Loucy (cell line): ENCODE measurements at regions not wholly inside any gene's neighbourhood (a gene's known extent, or its start where the extent isn't known, plus 50 kb on each side); places are given as distances from the start of the nearest gene placed in this dataset.

Source experiments
- H2AFZ ChIP-seq: fragments of 200-600 bp; sonication (generic); 2 replicates; pipeline ENCODE4 v1.6.0; 2016; ENCODE audit warnings: antibody characterized with exemption, mild to moderate bottlenecking, low read length, moderate library complexity
- H3F3A ChIP-seq: fragments of 200-600 bp; 2 replicates; pipeline ENCODE4 v1.6.0; 2016; ENCODE audit warnings: antibody characterized with exemption, low read depth, mild to moderate bottlenecking
- H3K27me3 ChIP-seq: fragments of 200-600 bp; sonication (generic); 2 replicates; pipeline ENCODE4 v1.6.1; 2014; ENCODE audit warnings: low read length, mild to moderate bottlenecking; ENCODE audit not compliant: insufficient read depth, poor library complexity, severe bottlenecking
- H3K36me3 ChIP-seq: fragments of 200-600 bp; sonication (generic); 2 replicates; pipeline ENCODE4 v1.6.1; 2016; ENCODE audit warnings: low read length; ENCODE audit not compliant: insufficient read depth
- H3K4me1 ChIP-seq: fragments of 200-600 bp; sonication (generic); 2 replicates; pipeline ENCODE4 v1.5.1; 2014; ENCODE audit warnings: low read length, mild to moderate bottlenecking; ENCODE audit not compliant: insufficient read depth, poor library complexity, severe bottlenecking
- H3K4me2 ChIP-seq: fragments of 200-600 bp; sonication (generic); 2 replicates; pipeline ENCODE4 v1.6.0; 2014; ENCODE audit warnings: antibody characterized with exemption, low read length, low read depth, mild to moderate bottlenecking; ENCODE audit not compliant: poor library complexity, severe bottlenecking
- H3K4me3 ChIP-seq: fragments of 200-600 bp; sonication (generic); 2 replicates; pipeline ENCODE4 v1.5.1; 2014; ENCODE audit warnings: low read length, mild to moderate bottlenecking, mixed read lengths; ENCODE audit not compliant: poor library complexity, severe bottlenecking
- H3K79me2 ChIP-seq: fragments of 200-600 bp; sonication (generic); 2 replicates; pipeline ENCODE4 v1.6.1; 2014; ENCODE audit warnings: low read length; ENCODE audit not compliant: insufficient read depth
- H3K9ac ChIP-seq: fragments of 200-600 bp; sonication (generic); 2 replicates; pipeline ENCODE4 v1.6.0; 2014; ENCODE audit warnings: mild to moderate bottlenecking, low read depth, low read length, moderate library complexity; ENCODE audit not compliant: poor library complexity, severe bottlenecking
- H3K9me2 ChIP-seq: fragments of 200-600 bp; sonication (generic); replicated peaks from 2 replicates; pipeline ENCODE4 v1.6.1; 2016; ENCODE audit warnings: low read depth, low read length, mixed read lengths
- H3K9me3 ChIP-seq: fragments of 200-600 bp; sonication (generic); 2 replicates; pipeline ENCODE4 v1.6.1; 2014; ENCODE audit warnings: mild to moderate bottlenecking, antibody characterized with exemption, low read length, low read depth; ENCODE audit not compliant: insufficient read depth
- H4K20me1 ChIP-seq: fragments of 200-600 bp; sonication (generic); 2 replicates; pipeline ENCODE4 v1.6.0; 2014; ENCODE audit warnings: antibody characterized with exemption, low read length, mild to moderate bottlenecking; ENCODE audit not compliant: insufficient read depth, poor library complexity, severe bottlenecking
- CTCF ChIP-seq: fragments of 200-600 bp; sonication (generic); conservative IDR thresholded peaks from 2 replicates; pipeline ENCODE4 v1.5.1; 2014; ENCODE audit warnings: mild to moderate bottlenecking, antibody characterized with exemption, low read length
- EZH2phosphoT487 ChIP-seq: fragments of 200-600 bp; IDR thresholded peaks from 2 replicates; pipeline ENCODE4 v1.6.1; 2018; ENCODE audit warnings: antibody characterized with exemption, mild to moderate bottlenecking, moderate library complexity, borderline replicate concordance

- no peak overlapping the region for H3K4me2 ChIP-seq
- H3K27me3 ChIP-seq, result no peaks in the 10 kb centered on the region
- H3F3A ChIP-seq, result no peaks in the 10 kb centered on the region
- no peaks in the 10 kb centered on the region for H3K79me2 ChIP-seq
- no peak for TF ChIP-seq EZH2phosphoT487
- no peak for TF ChIP-seq CTCF
- H3K4me3 ChIP-seq, result no peak overlapping the region
- no peak overlapping the region for H3K9ac ChIP-seq
- no peaks in the 10 kb centered on the region for H3K9me2 ChIP-seq
- no peaks in the 10 kb centered on the region for H3K4me1 ChIP-seq
- no peaks in the 10 kb centered on the region for H4K20me1 ChIP-seq
- H2AFZ ChIP-seq, result no peak overlapping the region
- no peaks in the 10 kb centered on the region for H3K36me3 ChIP-seq
- H3K9me3 ChIP-seq, result no peaks in the 10 kb centered on the region
Measured at GRCh38 chr4:181061787-181062186, 1181.4 kb upstream of the TENM3 start.

- no peak for TF ChIP-seq CTCF
- no peak for TF ChIP-seq EZH2phosphoT487
- Histone ChIP-seq H2AFZ (no peak overlapping the region), H3K9me3 (no peaks in the 10 kb centered on the region), H3F3A (no peaks in the 10 kb centered on the region), H3K27me3 (no peaks in the 10 kb centered on the region), H3K9me2 (no peaks in the 10 kb centered on the region), H3K4me1 (no peaks in the 10 kb centered on the region), H3K79me2 (no peaks in the 10 kb centered on the region), H4K20me1 (no peaks in the 10 kb centered on the region), H3K36me3 (no peaks in the 10 kb centered on the region), H3K4me3 (no peak overlapping the region), H3K9ac (no peak overlapping the region), H3K4me2 (no peak overlapping the region)
Measured at GRCh38 chr4:181063212-181063611, 1180.0 kb upstream of the TENM3 start.

- no peak overlapping the region for H3K4me3 ChIP-seq
- H3K4me2 ChIP-seq, result no peak overlapping the region
- no peaks in the 10 kb centered on the region for H4K20me1 ChIP-seq
- no peaks in the 10 kb centered on the region for H3K4me1 ChIP-seq
- no peaks in the 10 kb centered on the region for H3F3A ChIP-seq
- no peaks in the 10 kb centered on the region for H3K9me3 ChIP-seq
- H3K27me3 ChIP-seq, result no peaks in the 10 kb centered on the region
- H3K79me2 ChIP-seq, result no peaks in the 10 kb centered on the region
- no peak overlapping the region for H2AFZ ChIP-seq
- TF ChIP-seq EZH2phosphoT487 (no peak), CTCF (no peak)
- no peaks in the 10 kb centered on the region for H3K36me3 ChIP-seq
- no peak overlapping the region for H3K9ac ChIP-seq
- no peaks in the 10 kb centered on the region for H3K9me2 ChIP-seq
Measured at GRCh38 chr4:181077341-181077740, 1165.9 kb upstream of the TENM3 start.
